ENCODE measurements at regions not wholly inside any gene's neighbourhood (a gene's known extent, or its start where the extent isn't known, plus 50 kb on each side); places are given as distances from the start of the nearest gene placed in this dataset.
"Not testable (repeated sequence)": the region's sequence is repeated elsewhere in the genome, so short reads cannot be mapped to it uniquely, and the experiment has no call there.

DNA sequence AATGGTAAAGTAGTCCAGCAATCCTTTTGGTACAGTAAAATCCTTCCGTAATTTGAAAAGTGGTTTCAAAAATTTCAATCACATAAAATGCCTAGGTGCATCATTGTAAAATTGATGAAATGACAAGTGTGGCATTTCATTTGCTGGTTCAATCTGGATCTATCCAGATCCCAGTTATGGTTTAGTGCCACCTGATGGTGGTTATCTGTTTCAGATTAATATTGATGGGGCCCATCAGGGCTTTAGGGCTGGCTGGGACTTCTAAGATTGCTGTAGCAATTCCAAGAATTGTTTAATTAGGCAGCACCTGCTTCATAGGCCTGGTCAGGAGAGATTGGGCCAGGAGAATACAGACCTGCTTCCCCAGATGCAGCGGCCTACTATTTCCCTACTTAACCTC is 55.5 kb upstream of the PIK3C3 start:
- DNase-seq, result no peak

GRCh38 chr18:41893432-41893831 is 61.6 kb upstream of the PIK3C3 start:
- no peak for DNase-seq

DNA sequence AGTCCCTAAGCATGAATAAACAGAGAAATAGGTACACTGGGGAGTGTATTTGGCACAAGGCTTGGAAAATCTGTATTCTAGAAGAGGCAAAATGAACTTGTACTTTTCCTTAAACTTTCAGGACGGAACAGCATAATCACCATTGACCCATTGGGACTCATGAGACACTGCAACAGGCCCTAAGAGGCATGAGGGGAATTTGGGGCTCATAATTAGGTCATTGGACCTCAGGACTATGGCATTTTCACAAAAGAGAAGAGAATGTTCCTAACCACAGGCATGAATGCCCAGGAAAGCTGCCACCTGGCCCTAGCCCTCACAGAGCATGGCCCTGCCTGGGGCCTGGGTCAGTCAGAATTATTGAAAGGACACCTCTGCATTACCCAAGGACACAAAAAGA is 67.9 kb upstream of the PIK3C3 start:
- no peak for DNase-seq

- peak; percentile 2 for DNase-seq
Observed at GRCh38 chr18:41886126-41886807, 68.8 kb upstream of the PIK3C3 start.

DNA sequence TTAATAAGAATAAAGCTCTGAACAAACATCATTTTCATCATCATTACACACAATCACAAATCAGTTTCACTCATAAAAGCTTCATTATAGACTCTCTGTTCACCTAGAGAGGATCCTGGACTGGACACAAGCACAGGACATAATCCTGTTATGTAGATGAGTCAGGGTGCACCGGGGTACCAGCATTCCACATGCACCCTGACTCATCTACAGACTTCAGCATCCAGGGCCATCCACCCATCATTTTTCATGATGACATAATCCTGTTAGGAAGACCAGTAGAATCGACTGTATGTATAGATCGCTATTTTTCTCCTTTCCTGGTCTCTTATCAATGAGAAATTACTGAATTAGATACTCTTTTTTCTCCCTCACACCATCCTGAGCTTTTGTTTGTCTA is 73.7 kb upstream of the PIK3C3 start:
- DNase-seq, result no peak

DNA sequence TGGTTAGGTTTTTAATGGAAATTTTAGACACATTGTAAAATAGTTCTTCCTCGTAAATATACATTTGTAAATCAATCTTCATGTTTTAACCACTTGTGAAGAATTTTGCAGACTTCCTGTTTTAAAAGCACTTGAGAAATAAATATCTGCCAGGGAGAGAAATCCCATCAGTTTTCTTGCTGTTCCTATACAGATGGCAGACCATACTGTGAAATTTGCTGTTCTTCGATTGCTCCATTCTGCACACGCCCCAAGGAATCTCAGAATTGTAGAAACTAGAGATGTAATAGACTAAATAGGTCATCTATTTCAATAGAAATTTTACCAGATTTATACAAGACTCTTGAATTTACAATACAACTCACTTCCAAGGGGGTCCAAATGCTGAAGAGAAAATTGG is 75.8 kb upstream of the PIK3C3 start:
- no peak for DNase-seq

DNA sequence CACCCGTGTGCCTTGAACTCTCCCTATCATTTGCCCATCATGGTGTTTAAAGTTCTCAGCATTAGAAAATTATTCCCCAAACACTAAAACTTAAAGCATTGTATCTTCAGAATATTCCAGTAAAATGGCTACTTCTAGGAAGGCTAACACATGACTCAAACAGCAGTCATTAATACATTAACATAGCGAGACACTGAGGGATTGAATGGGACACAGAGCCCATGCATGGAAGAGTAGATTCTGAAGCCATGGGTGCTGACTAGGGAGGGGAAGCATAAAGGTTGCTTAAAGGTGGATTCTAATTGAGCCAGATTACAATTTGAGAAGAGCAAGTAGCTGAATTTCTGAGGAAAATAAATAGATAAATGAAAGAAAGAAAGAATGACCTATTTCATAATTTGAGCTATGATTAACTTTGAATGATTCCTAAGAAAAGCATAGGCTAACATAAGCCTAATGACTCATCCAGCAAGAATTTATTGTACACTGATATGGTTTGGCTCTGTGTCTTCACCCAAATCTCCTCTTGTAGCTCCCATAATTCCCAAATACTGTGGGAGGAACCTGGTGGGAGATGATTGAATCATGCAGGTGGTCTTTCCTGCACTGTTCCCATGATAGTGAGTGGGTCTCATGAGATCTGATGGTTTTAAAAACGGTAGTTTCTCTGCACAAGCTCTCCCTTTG is 79.8 kb upstream of the PIK3C3 start:
- DNase-seq, result no peak

GRCh38 chr18:41873730-41874129 is 81.3 kb upstream of the PIK3C3 start:
- no peak for DNase-seq

DNA sequence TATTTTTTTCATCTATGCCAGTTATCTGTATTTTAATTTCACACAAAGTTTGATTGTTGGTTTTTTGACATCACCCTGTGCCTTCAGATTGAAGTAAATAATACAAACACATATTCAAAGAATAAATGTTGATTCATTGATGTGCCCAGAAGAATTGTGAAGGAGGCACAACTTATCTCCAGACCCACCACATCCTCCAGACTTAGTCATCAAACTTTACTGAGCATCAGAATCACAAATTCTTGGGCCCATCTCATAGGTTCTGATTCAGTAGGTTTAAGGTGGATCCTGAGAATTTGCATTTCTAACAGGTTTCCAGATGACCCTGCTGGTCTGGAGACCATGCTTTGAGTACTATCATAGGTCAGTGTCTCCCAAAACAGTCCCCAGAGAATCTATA is 82.8 kb upstream of the PIK3C3 start:
- DNase-seq, result no peak

DNA sequence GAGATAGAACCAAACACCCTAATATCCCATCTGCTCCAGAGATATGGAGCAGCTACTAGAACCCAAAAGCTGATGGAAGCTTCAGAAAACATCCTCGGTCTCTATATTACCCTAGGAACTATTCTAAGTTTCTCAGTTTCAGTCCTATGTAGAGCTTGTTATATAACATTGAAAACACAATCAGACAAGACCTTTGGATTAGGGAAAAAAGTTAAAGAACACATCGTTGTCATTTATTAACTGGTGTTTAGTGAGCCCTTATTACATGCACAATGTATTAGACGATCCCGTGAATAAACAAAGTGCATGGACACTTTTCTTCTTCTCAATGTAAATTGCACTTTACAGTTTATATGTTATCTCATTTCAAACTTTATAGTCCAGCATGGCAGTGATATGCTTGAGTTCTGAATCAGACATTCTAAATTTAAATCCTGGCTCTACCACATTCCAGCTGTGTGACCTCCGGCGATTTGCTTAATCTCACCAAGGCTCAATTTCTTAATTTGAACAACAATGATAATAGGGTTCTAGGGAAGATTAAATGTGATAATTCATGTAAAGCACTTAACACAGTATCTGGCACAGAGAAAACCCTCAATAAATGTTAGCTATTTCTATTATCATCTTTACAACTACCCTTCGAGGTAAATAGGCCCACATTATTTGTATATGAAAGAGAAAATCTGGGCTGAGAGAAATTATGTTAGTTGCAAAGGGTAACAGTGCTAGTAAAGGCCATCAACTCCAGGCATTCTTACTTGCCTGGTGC is 83.6 kb upstream of the PIK3C3 start:
- no peak for DNase-seq

DNA sequence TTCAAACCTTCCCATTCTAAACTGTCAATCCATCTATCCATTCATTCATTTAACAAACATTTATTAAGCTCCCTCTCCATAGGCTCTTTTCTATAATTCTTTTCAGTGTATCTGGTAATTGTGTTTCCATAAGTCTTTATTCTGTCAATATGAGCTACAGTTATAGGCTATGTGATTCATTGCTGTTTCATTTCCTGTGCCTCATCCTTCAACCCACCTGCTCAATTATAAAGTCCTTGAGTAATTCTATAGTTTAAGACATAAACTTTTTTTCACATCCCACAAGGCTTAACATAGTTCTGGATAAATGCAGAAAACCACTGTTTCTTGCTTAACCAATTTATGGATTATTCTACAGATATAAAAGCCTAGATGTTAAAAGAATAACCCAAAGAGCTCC is 84.2 kb upstream of the PIK3C3 start:
- no peak for DNase-seq

DNA sequence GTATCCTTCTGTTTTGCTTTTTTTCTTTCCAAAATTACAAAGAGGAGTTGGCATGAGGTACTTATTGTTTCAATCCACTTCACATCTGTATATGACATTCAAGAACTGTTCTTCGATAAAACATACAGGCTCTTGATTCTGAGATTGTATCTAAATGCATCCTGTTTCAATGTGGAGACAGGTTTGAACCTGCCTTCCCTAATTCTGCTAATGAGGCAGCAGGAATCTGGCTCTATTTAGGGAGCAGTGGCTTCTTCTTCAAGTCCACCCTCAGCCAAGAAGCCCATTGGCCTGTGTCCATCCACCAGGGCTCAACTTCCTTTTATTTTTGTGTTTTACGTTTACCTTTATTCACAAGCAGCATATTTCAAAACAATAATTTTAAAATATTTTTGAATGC is 84.8 kb upstream of the PIK3C3 start:
- DNase-seq, result no peak

GRCh38 chr18:41865796-41866195 is 89.2 kb upstream of the PIK3C3 start:
- DNase-seq, result not testable (repeated sequence)

- DNase-seq, result no peak
Observed at GRCh38 chr18:41864216-41864615, 90.8 kb upstream of the PIK3C3 start.

DNA sequence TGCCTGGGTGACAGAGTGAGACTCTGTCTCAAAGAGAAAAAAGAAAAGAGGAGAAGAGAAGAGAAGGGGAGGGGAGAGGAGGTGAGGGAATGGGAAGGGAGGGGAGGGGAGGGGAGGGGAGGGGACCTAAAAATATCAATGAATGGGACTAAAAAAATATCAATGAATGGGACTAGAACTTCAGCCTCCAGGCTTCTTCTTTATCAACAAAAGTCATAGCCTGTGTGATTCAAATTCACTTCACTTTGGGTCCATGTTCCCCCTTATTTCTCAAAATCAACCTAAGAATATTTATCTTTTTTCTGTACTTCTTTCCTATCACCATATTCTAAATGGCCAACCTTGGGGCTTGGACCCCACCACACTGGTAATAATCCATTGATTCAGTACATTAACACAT is 92.1 kb upstream of the PIK3C3 start:
- DNase-seq, result no peak

GRCh38 chr18:41860987-41861386 is 94.0 kb upstream of the PIK3C3 start:
- DNase-seq, result no peak

DNA sequence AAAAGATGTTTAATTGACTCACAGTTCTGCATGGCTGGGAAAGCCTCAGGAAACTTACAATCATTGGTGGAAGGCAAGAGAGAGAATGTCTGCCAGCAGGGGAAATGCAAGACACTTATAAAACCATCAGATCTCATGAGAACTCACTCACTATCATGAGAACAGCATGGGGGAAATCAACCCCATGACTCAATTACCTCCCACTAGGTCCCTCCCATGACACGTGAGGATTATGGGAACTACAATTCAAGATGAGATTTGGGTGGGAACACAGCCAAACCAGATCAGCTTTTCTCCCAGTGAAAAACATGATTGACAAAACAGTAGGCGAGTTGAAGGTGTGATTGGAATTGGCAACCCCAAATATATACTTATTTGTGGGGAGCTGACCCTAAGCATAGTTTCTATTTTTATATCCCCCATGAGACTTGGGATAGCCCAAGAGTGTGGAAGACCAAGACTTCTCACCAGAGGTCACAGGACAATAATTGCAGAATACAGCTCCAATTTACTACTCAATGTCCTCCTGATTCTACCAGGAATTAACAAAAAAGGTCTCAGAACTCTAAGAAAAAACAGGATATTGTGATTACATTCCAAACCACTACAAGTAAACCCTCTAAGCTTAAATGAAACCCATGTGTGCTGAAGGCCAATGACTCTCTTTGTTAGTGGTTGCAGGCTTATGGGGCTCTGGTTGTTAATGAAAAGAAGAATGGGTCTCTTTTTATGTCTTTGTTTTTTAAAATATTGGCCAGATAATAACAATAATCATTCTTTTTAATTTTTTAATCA is 96.1 kb upstream of the PIK3C3 start:
- no peak for DNase-seq

DNA sequence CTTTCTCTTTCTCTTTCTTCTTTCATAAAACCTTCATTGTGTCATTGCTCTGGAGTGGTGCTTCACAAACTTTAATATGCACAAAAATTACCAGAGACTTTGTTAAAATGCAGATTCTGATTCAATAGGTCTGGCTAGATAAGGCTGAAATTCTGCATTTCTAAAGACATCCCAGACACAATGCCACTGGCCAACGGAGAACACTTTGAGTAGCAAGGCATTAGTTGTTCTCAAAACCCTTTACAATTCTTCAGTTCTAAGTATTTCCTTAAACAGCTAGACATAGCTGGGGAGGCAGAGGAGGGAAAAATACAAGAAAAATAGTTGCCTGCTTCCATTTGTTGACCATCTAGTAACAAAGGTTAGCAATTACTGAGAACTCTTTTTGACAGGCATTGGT is 101.8 kb upstream of the PIK3C3 start:
- DNase-seq, result no peak

DNA sequence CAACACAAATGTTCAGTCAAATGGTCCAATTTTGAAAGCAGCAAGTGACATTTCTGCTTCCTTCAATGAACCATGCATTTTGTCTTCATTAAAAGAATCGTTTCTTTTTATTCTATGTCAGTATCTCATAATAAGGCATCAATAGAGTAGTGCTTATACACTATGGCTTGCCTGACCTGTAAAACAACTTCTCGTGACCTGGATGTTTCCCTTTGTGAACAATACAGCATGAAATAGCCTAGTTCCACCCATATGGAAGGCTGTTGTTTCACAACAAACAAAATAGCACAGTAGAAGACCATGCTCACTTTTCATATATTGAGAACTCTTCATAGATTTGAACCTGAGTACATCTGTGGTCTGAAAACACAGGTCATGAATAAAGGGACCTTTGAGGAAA is 104.3 kb upstream of the PIK3C3 start:
- DNase-seq, result no peak

GRCh38 chr18:41849632-41850031 is 105.4 kb upstream of the PIK3C3 start:
- no peak for DNase-seq

DNA sequence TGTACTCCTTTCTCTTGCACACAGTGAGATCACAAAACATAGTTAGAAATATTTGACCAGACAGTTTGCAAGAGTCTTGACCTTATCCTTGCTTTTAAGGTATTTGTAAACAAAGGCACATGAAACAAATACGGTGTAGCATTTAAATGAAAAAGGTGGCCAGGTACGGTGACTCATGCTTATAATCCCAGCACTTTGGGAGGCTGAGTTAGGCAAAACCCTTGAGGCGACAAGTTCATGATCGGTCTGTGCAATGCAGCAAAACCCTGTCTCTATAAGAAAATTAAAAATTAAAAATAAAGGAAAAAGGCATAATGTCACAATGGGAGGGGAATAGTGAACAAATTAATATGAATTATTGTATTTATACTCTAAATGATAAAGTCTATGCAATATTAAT is 109.5 kb upstream of the PIK3C3 start:
- DNase-seq, result no peak

DNA sequence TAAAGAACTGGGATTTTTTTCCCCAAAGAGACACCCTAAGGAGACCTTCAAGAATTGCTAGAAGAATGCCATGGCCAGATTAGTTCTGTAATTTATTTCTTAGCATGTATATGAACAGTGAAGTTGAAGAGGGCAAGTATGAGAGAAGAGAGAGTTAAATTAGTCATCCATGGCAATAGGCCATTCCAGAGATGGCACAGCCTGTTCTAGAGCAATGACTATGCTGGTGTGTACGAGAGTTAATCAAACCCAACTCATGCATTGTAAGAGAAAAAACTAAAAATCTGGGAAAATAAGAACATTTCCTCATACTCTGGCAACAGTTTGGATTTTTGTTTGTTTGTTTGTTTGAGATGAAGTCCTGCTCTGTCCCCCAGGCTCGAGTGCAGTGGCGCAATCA is 112.1 kb upstream of the PIK3C3 start:
- DNase-seq, result no peak

Data from NCI-H1694 (cell line).